Left lung (tissue), 4 donors: ENCODE measurements at regions not wholly inside any gene's neighbourhood (a gene's known extent, or its start where the extent isn't known, plus 50 kb on each side); places are given as distances from the start of the nearest gene placed in this dataset.

Source experiments
- ATAC-seq: fragments of 200-7000 bp; cut with Tn5 transposase; one replicate; pipeline ENCODE4 v1.9.1; 2020; ENCODE audit warnings: moderate library complexity
- DNase-seq, 4 donors: peaks; one replicate each; pipeline ENCODE4 v3.0.0-alpha.2; 2013 to 2020
- H3K27ac ChIP-seq, 2 donors: fragments of 200-600 bp; sonication (generic) in 1 of 2; one replicate each; pipeline versions ENCODE4 v1.5.0 to v1.8.0; 2020 to 2021
- H3K27me3 ChIP-seq, 2 donors: fragments of 200-600 bp; sonication (generic) in 1 of 2; one replicate each; pipeline versions ENCODE4 v1.5.0 to v1.8.0; 2020 to 2021
- H3K36me3 ChIP-seq, 2 donors: fragments of 200-600 bp; sonication (generic) in 1 of 2; one replicate each; pipeline versions ENCODE4 v1.5.0 to v1.8.0; 2020 to 2021
- H3K4me1 ChIP-seq, 2 donors: fragments of 200-600 bp; one replicate each; pipeline ENCODE4 v1.8.0; 2021
- H3K4me3 ChIP-seq, 2 donors: fragments of 200-600 bp; sonication (generic) in 1 of 2; one replicate each; pipeline versions ENCODE4 v1.5.0 to v1.8.0; 2020 to 2021; ENCODE audit warnings: mild to moderate bottlenecking in 1 of 2
- H3K9me3 ChIP-seq, 2 donors: fragments of 200-600 bp; sonication (generic) in 1 of 2; one replicate each; pipeline versions ENCODE4 v1.5.0 to v1.8.0; 2020 to 2021
- intact Hi-C, 2 donors: fragments of 100-400 bp; cut with DNase I; formaldehyde crosslinking; loops; one replicate each; pipeline versions ENCODE4 v1.11.2 to v1.14.2; 2022
- TF ChIP-seq, protein P1 (sequence below), 2 donors: fragments of 200-600 bp; sonication (generic) in 1 of 2; IDR thresholded peaks; one replicate each; pipeline versions ENCODE4 v1.5.0 to v1.8.0; 2021; ENCODE audit warnings: antibody characterized with exemption in 2 of 2
- donor health status: DM: no; HTN: yes; CAD: no.
- donor health status: DM: no; HTN: no; CAD: no.

DNA sequence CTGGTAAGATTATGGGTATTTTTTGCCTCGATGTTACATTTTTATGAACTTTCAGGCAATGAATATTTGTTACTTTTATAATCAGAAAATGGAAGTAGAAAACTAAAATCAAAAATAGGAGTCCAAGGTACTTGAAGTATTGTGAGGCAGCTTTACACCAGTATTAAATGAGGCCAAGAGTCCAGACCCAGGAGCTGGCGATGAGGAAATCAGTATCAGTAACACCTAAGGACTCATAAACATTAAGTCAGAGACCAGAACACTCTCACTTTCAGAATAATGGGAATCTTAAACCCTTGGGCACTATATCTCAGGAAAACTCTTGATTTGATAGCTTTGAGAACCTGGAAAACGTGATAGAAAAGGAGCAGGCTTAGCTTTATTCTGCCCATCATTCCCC is 208.8 kb downstream of the GXYLT1 start:
- Histone ChIP-seq H3K9me3 (no peaks in the 10 kb centered on the region), H3K27ac (no peak overlapping the region), H3K36me3 (no peaks in the 10 kb centered on the region), H3K27me3 (no peaks in the 10 kb centered on the region), H3K4me1 (peaks cover 0 to 20% of the 10 kb centered on the region in 2 donors), H3K4me3 (no peak overlapping the region)
- DNase-seq (no peak), ATAC-seq (no peak)
- TF ChIP-seq, protein P1, sequence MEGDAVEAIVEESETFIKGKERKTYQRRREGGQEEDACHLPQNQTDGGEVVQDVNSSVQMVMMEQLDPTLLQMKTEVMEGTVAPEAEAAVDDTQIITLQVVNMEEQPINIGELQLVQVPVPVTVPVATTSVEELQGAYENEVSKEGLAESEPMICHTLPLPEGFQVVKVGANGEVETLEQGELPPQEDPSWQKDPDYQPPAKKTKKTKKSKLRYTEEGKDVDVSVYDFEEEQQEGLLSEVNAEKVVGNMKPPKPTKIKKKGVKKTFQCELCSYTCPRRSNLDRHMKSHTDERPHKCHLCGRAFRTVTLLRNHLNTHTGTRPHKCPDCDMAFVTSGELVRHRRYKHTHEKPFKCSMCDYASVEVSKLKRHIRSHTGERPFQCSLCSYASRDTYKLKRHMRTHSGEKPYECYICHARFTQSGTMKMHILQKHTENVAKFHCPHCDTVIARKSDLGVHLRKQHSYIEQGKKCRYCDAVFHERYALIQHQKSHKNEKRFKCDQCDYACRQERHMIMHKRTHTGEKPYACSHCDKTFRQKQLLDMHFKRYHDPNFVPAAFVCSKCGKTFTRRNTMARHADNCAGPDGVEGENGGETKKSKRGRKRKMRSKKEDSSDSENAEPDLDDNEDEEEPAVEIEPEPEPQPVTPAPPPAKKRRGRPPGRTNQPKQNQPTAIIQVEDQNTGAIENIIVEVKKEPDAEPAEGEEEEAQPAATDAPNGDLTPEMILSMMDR (IDR thresholded peaks at IDR 0.05): no peak
- intact Hi-C loops: no loop called here

DNA sequence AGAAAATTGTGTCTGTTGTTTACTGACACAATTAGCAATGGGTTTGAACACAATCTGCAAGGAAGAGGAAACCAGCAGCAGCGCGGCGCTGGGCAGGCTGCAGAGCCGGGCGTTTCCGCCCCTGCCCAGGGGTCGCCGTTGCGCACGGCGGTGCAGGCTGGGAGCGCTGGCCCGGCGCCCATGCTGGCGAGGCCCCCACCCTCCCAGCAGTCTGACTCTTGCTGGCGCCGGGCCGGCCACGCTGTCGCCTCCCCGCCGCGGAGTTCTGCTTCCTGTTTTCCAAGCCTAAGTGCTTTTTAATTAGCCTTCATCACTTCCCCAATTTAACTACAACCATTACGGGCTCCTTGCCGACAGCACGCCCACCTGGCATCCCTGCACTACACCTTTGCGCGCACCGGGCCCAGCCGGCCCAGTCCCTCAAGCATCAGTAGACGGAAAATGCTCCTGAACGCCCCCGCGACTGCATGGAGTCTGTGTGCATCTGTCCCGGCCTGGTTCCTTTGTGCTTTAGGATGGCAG is 212.1 kb downstream of the GXYLT1 start:
- H3K9me3 ChIP-seq: no peaks in the 10 kb centered on the region
- DNase-seq (peak; percentile 78 to 94 (median 84)), ATAC-seq (peak; percentile 94)
- H3K4me3 ChIP-seq: peak overlapping the region; percentile 33 to 47
- no peaks in the 10 kb centered on the region for H3K27me3 ChIP-seq
- intact Hi-C loops: no loop called here
- peak overlapping the region; percentile 41 to 70 for H3K27ac ChIP-seq
- TF ChIP-seq, protein P1 (IDR thresholded peaks at IDR 0.05): no peak
- H3K36me3 ChIP-seq: no peaks in the 10 kb centered on the region
- peaks cover 0 to 27% of the 10 kb centered on the region in 2 donors for H3K4me1 ChIP-seq

DNA sequence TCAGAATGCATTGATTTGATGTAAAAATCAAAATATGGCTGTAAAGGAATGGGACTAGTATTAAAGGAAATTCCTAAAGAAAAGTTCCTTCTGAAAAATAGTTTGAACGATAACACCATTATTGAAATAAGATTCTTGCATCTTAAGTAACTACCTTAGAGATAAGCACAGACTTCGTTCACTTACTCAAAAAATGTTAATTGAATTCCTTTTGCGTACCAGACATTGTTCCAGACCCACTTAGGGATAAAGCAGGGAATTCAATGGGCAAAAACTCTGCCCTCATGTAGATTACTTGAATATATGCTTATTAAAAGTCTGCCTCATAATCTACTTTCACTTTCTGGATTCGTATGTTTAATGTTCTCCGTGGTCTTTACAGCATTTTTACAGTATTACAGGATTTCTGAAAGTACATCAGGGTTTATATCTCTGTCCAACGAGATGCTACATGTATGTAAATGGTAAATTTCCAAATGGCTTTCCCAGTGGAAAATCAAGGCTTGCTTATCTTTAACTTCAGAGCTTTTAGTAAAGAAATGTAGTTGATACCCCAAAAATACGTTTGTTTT is 213.7 kb downstream of the GXYLT1 start:
- DNase-seq: no peak
- H3K27ac ChIP-seq: peak overlapping the region in 1 of 2 donors; percentile 35

DNA sequence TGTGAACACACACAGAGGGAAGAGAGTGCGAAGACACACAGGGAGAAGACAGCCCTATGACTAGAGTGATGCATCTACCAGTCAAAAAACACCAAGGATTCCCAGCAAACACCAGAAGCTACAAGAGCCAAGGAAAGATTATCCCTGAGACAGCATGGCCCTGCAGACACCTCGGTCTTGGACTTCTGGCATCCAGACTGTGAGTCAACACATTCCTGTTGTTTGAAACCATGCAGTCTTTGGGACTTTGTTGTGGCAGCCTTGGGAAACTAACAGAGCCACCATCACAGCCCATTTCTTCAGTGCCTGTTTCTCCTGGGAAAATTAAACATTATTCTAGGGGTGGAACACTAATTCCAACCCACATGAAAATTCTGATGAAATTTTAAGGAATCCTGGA is 220.6 kb downstream of the GXYLT1 start:
- no peaks in the 10 kb centered on the region for H3K27me3 ChIP-seq
- TF ChIP-seq, protein P1 (IDR thresholded peaks at IDR 0.05): no peak
- ATAC-seq: no peak
- intact Hi-C loops: no loop called here
- H3K36me3 ChIP-seq: no peaks in the 10 kb centered on the region
- no peak for DNase-seq
- H3K27ac ChIP-seq: no peak overlapping the region
- no peak overlapping the region for H3K4me3 ChIP-seq
- no peaks in the 10 kb centered on the region for H3K9me3 ChIP-seq
- H3K4me1 ChIP-seq: no peaks in the 10 kb centered on the region

More for the DNA sequence above, 213.7 kb downstream of the GXYLT1 start:
- Histone ChIP-seq H3K4me1 (peaks cover 0 to 27% of the 10 kb centered on the region in 2 donors), H3K27me3 (no peaks in the 10 kb centered on the region), H3K9me3 (no peaks in the 10 kb centered on the region), H3K4me3 (peak overlapping the region in 1 of 2 donors; percentile 47), H3K36me3 (no peaks in the 10 kb centered on the region)
- intact Hi-C loops: no loop called here
- no peak for ATAC-seq
- TF ChIP-seq, protein P1 (IDR thresholded peaks at IDR 0.05): no peak

DNA sequence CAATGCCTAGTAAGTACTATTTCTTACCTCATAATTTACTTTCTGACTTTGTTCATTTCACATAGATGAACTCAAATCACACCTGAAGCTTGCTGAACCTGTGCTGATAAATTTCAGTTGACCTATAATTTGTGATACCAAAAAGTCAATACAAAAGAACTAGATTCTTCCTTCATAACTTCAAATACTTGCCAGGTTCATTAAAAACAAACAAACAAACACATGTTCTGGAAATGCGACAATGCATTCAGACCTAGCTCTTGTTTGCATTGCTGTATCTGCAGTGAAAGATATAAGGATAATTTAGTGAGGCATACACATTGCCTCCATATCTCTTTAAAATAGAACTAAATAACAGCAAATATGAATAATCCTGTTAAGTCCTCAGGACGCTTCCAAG is 221.3 kb downstream of the GXYLT1 start:
- TF ChIP-seq, protein P1 (IDR thresholded peaks at IDR 0.05): no peak
- no peaks in the 10 kb centered on the region for H3K27me3 ChIP-seq

More for the DNA sequence above, 221.3 kb downstream of the GXYLT1 start:
- Histone ChIP-seq H3K4me3 (no peak overlapping the region), H3K9me3 (no peaks in the 10 kb centered on the region), H3K4me1 (no peaks in the 10 kb centered on the region), H3K36me3 (no peaks in the 10 kb centered on the region), H3K27ac (no peak overlapping the region)
- DNase-seq (no peak), ATAC-seq (no peak)
- intact Hi-C loops: no loop called here
